Endothelial cell of umbilical vein (primary cell): ENCODE measurements at regions not wholly inside any gene's neighbourhood (a gene's known extent, or its start where the extent isn't known, plus 50 kb on each side); places are given as distances from the start of the nearest gene placed in this dataset.

ENCODE experiments used
- BruUV-seq: library from RNA; stranded (reverse); fragments of 400-500 nt; replicated peaks from 2 replicates; lab custom pipeline; 2021; lab: Mats Ljungman, UMichigan
- CTCF ChIA-PET: fragments of 300-600, 350-600 bp; sonication (Branson Sonifier 250); formaldehyde crosslinking; loops from one replicate; lab custom pipeline; 2021; ENCODE audit warnings: antibody characterized with exemption, inconsistent platforms; lab: Charles Lee
- POLR2A ChIA-PET: fragments of 300-600, 350-600 bp; sonication (Branson Sonifier 250); formaldehyde crosslinking; loops from one replicate; lab custom pipeline; 2021; ENCODE audit warnings: antibody characterized with exemption, inconsistent platforms; lab: Charles Lee
- DNase-seq: peaks from one replicate; pipeline ENCODE4 v3.0.0-alpha.2; 2011; ENCODE audit warnings: low read depth, low spot score
- FAIRE-seq: peaks from 2 replicates; lab custom pipeline; 2011; peaks lifted over from hg19 to GRCh38; lab: Jason Lieb, UNC
- H2AFZ ChIP-seq: 2 replicates; pipeline ENCODE4 v1.6.0; 2012; ENCODE audit warnings: low read depth, low read length, control low read depth, inconsistent platforms
- H3K27ac ChIP-seq: 2 replicates; pipeline ENCODE4 v1.5.1; 2011; ENCODE audit warnings: low read depth, mild to moderate bottlenecking, control low read depth, low read length, moderate library complexity; ENCODE audit not compliant: insufficient read depth
- H3K27me3 ChIP-seq, 2 experiments: 2 replicates each; pipeline versions ENCODE4 v1.6.0 to v1.6.1; 2011; ENCODE audit warnings: low read length in 2 of 2, mixed read lengths in 1 of 2; ENCODE audit not compliant: control insufficient read depth in 2 of 2, insufficient read depth in 2 of 2
- H3K36me3 ChIP-seq, 2 experiments: 2 replicates in 1 of 2; 3 replicates in 1 of 2; pipeline ENCODE4 v1.5.1; 2011; ENCODE audit warnings: low read length in 2 of 2, mild to moderate bottlenecking in 1 of 2, moderate library complexity in 1 of 2; ENCODE audit not compliant: control insufficient read depth in 2 of 2, insufficient read depth in 2 of 2; ENCODE audit errors: extremely low read depth in 1 of 2
- H3K4me1 ChIP-seq: 3 replicates; pipeline ENCODE4 v1.5.1; 2011; ENCODE audit warnings: mild to moderate bottlenecking, low read length; ENCODE audit not compliant: control insufficient read depth, insufficient read depth; ENCODE audit errors: extremely low read depth
- H3K4me2 ChIP-seq: 2 replicates; pipeline ENCODE4 v1.6.1; 2011; ENCODE audit warnings: low read length, control low read depth, mixed read lengths; ENCODE audit not compliant: insufficient read depth
- H3K4me3 ChIP-seq, 3 experiments: fragments of 200-600 bp in 1 of 3; sonication (generic), shearing (Covaris generic) in 1 of 3; replicated peaks in 1 of 3; 2 replicates each; pipeline ENCODE4 v1.5.1; 2011 to 2016; ENCODE audit warnings: control low read depth in 3 of 3, low read length in 3 of 3, mild to moderate bottlenecking in 2 of 3, inconsistent platforms in 1 of 3, low read depth in 1 of 3, moderate library complexity in 1 of 3; ENCODE audit not compliant: insufficient read depth in 1 of 3
- H3K79me2 ChIP-seq: 2 replicates; pipeline ENCODE4 v1.6.0; 2012; ENCODE audit warnings: low read length, inconsistent platforms; ENCODE audit not compliant: control insufficient read depth, insufficient read depth
- H3K9ac ChIP-seq: replicated peaks from 2 replicates; pipeline ENCODE3; 2011; ENCODE audit warnings: low read length, control low read depth; ENCODE audit not compliant: insufficient read depth; ENCODE audit errors: extremely low read depth
- H3K9me1 ChIP-seq: replicated peaks from 3 replicates; pipeline ENCODE4 v1.6.0; 2011; ENCODE audit warnings: mild to moderate bottlenecking, low read length; ENCODE audit not compliant: control insufficient read depth, insufficient read depth; ENCODE audit errors: extremely low read depth
- H3K9me3 ChIP-seq: replicated peaks from 2 replicates; pipeline ENCODE4 v1.5.1; 2012; ENCODE audit warnings: low read length, inconsistent platforms; ENCODE audit not compliant: control insufficient read depth, insufficient read depth
- H4K20me1 ChIP-seq: replicated peaks from 2 replicates; pipeline ENCODE3; 2011; ENCODE audit warnings: mild to moderate bottlenecking, low read length; ENCODE audit not compliant: control insufficient read depth, insufficient read depth; ENCODE audit errors: extremely low read depth
- CTCF ChIP-seq, 2 donors: IDR thresholded peaks; 1 replicate in 1 of 2; 2 replicates in 1 of 2; pipeline ENCODE4 v1.5.1; 2011; ENCODE audit warnings: low read length in 2 of 2, mild to moderate bottlenecking in 2 of 2, moderate library complexity in 2 of 2, control low read depth in 1 of 2, inconsistent platforms in 1 of 2, low read depth in 1 of 2; ENCODE audit not compliant: insufficient read depth in 1 of 2; ENCODE audit errors: extremely low read depth in 1 of 2
- FOS ChIP-seq: IDR thresholded peaks from 2 replicates; pipeline ENCODE4 v1.6.1; 2011; ENCODE audit warnings: mild to moderate bottlenecking, low read length, moderate library complexity, borderline replicate concordance; ENCODE audit not compliant: insufficient read depth
- GATA2 ChIP-seq: IDR thresholded peaks from 2 replicates; pipeline ENCODE4 v1.7.0; 2011; ENCODE audit warnings: low read depth, mild to moderate bottlenecking, moderate library complexity, mixed read lengths, low read length; ENCODE audit not compliant: insufficient read length, insufficient read depth
- POLR2A ChIP-seq: IDR thresholded peaks from 2 replicates; pipeline ENCODE4 v1.6.1; 2012; ENCODE audit warnings: low read depth, mild to moderate bottlenecking, control low read depth, low read length
- POLR2AphosphoS5 ChIP-seq: IDR thresholded peaks from 2 replicates; pipeline ENCODE4 v1.6.1; 2012; ENCODE audit warnings: low read depth, mild to moderate bottlenecking, control low read depth, low read length, moderate library complexity; ENCODE audit not compliant: insufficient read depth
- dilution Hi-C: fragments of 300-500 bp; cut with MboI; formaldehyde crosslinking; loops from one replicate; pipeline ENCODE4 v1.15.0; 2019; ENCODE audit warnings: low sequenced_read_pairs; ENCODE audit not compliant: extremely low pct_ligation_motif_present
- intact Hi-C: fragments of 100-400 bp; cut with micrococcal nuclease; formaldehyde crosslinking; loops from one replicate; pipeline ENCODE4 v1.10.0; 2022

- Histone ChIP-seq H3K4me2 (peak overlapping the region; percentile 77), H3K4me1 (peaks cover 45% of the 10 kb centered on the region), H3K9ac (peak overlapping the region; percentile 21), H2AFZ (peak overlapping the region; percentile 35), H3K79me2 (no peaks in the 10 kb centered on the region), H3K9me3 (no peaks in the 10 kb centered on the region), H4K20me1 (no peaks in the 10 kb centered on the region), H3K9me1 (no peaks in the 10 kb centered on the region), H3K36me3 (no peaks in the 10 kb centered on the region), H3K27ac (peak overlapping the region; percentile 58), H3K4me3 (peak overlapping the region in 1 of 3 experiments; percentile 12), H3K27me3 (no peaks in the 10 kb centered on the region)
- POLR2A ChIA-PET: no interaction called here
- FAIRE-seq: peak; percentile 57
- dilution Hi-C loops (loop anchor here (25.0 kb wide), 1 partner anchor 544 kb away; the partner anchor contains the start of gene BOD1L1), intact Hi-C loops (loop anchor here (10.0 kb wide), 1 partner anchor 526 kb away; no protein-coding TSS in a partner anchor)
- peak; percentile 79 for TF ChIP-seq GATA2
- peak; percentile 49 for TF ChIP-seq POLR2AphosphoS5
- TF ChIP-seq FOS: peak; percentile 36
- no peak for TF ChIP-seq CTCF (IDR thresholded peaks at IDR 0.05; ENCODE audit: extremely low read depth in 1 of 2, insufficient read depth in 1 of 2, low read depth in 1 of 2, low read length in 2 of 2)
- TF ChIP-seq POLR2A: no peak
- DNase-seq: peak; percentile 89
- BruUV-seq: no TSS peak
- CTCF ChIA-PET: interaction anchor here (0.9 to 2.0 kb wide), 2 partner anchors 12 to 260 kb away, joined by 3 to 7 read pairs; no protein-coding TSS in a partner anchor
These were observed 553.6 kb upstream of the BOD1L1 start for GRCh38 chr4:14180983-14181601.
